OCI-LY3 (cell line): ENCODE measurements at regions not wholly inside any gene's neighbourhood (a gene's known extent, or its start where the extent isn't known, plus 50 kb on each side); places are given as distances from the start of the nearest gene placed in this dataset.

Experiments
- H2AFZ ChIP-seq: fragments of 200-600, 300-600 bp; shearing (Covaris generic); 2 replicates; pipeline ENCODE4 v1.6.0; 2014; ENCODE audit warnings: antibody characterized with exemption, low read depth, low read length
- H3K27ac ChIP-seq: fragments of 200-600, 300-600 bp; sonication (generic); 2 replicates; pipeline ENCODE4 v1.5.1; 2014; ENCODE audit warnings: mild to moderate bottlenecking, low read length, moderate library complexity, mixed read lengths
- H3K27me3 ChIP-seq: fragments of 200-600, 300-600 bp; sonication (generic); 2 replicates; pipeline ENCODE4 v1.6.1; 2014; ENCODE audit warnings: low read depth, low read length, mixed read lengths
- H3K36me3 ChIP-seq: fragments of 200-600, 300-600 bp; sonication (generic); replicated peaks from 2 replicates; pipeline ENCODE3; 2014; ENCODE audit warnings: low read depth, low read length, mixed read lengths
- H3K4me1 ChIP-seq: fragments of 300-600, 200-600 bp; sonication (generic); 2 replicates; pipeline ENCODE4 v1.6.1; 2014; ENCODE audit warnings: low read length, mixed read lengths
- H3K4me2 ChIP-seq: fragments of 200-600, 300-600 bp; sonication (generic); 2 replicates; pipeline ENCODE4 v1.6.1; 2014; ENCODE audit warnings: low read length, mixed read lengths
- H3K4me3 ChIP-seq: fragments of 300-600, 200-600 bp; sonication (generic); 2 replicates; pipeline ENCODE4 v1.5.1; 2014; ENCODE audit warnings: antibody characterized with exemption, mild to moderate bottlenecking, low read length, moderate library complexity
- H3K79me2 ChIP-seq: fragments of 300-600, 200-600 bp; shearing (Covaris generic); 2 replicates; pipeline ENCODE4 v1.6.1; 2014; ENCODE audit warnings: mild to moderate bottlenecking, low read length, mixed read lengths
- H3K9ac ChIP-seq: fragments of 300-600, 200-600 bp; shearing (Covaris generic); 2 replicates; pipeline ENCODE4 v1.6.0; 2014; ENCODE audit warnings: mild to moderate bottlenecking, low read length, moderate library complexity
- H3K9me3 ChIP-seq: fragments of 200-600, 300-600 bp; shearing (Covaris generic); 2 replicates; pipeline ENCODE4 v1.6.1; 2014; ENCODE audit warnings: low read length, mixed read lengths; ENCODE audit not compliant: insufficient read depth
- H4K20me1 ChIP-seq: fragments of 200-600, 300-600 bp; sonication (generic); 2 replicates; pipeline ENCODE4 v1.6.1; 2016; ENCODE audit warnings: low read length, mixed read lengths; ENCODE audit not compliant: insufficient read depth
- CTCF ChIP-seq: fragments of 200-600, 300-600 bp; sonication (generic); IDR thresholded peaks from 2 replicates; pipeline ENCODE4 v1.5.1; 2014; ENCODE audit warnings: antibody characterized with exemption, low read length, low read depth
- EZH2phosphoT487 ChIP-seq: fragments of 200-600 bp; shearing (Covaris generic); IDR thresholded peaks from 2 replicates; pipeline ENCODE4 v1.6.1; 2018; ENCODE audit warnings: antibody characterized with exemption, mixed run types, low read depth

- H3K9me3 ChIP-seq = no peaks in the 10 kb centered on the region
- H3K27ac ChIP-seq = no peak overlapping the region
- H3K4me1 ChIP-seq = no peaks in the 10 kb centered on the region
- H3K4me3 ChIP-seq = no peak overlapping the region
- H3K4me2 ChIP-seq = no peak overlapping the region
- H3K79me2 ChIP-seq = no peaks in the 10 kb centered on the region
- no peaks in the 10 kb centered on the region for H4K20me1 ChIP-seq
- TF ChIP-seq EZH2phosphoT487 = no peak
- no peak for TF ChIP-seq CTCF
- no peak overlapping the region for H2AFZ ChIP-seq
- no peaks in the 10 kb centered on the region for H3K27me3 ChIP-seq
- no peaks in the 10 kb centered on the region for H3K36me3 ChIP-seq
- no peak overlapping the region for H3K9ac ChIP-seq
Measured at GRCh38 chr6:147707524-147707923, 199.0 kb downstream of the SAMD5 start.

- no peak for TF ChIP-seq CTCF
- no peak for TF ChIP-seq EZH2phosphoT487
- no peak overlapping the region for H3K27ac ChIP-seq
- H3K79me2 ChIP-seq = no peaks in the 10 kb centered on the region
- H3K36me3 ChIP-seq = no peaks in the 10 kb centered on the region
- H3K9me3 ChIP-seq = no peaks in the 10 kb centered on the region
- no peak overlapping the region for H2AFZ ChIP-seq
- no peaks in the 10 kb centered on the region for H3K4me1 ChIP-seq
- H3K27me3 ChIP-seq = no peaks in the 10 kb centered on the region
- H3K4me2 ChIP-seq = no peak overlapping the region
- H4K20me1 ChIP-seq = no peaks in the 10 kb centered on the region
- H3K9ac ChIP-seq = no peak overlapping the region
- H3K4me3 ChIP-seq = no peak overlapping the region
Measured at GRCh38 chr6:147708170-147708569, 199.7 kb downstream of the SAMD5 start.

- Histone ChIP-seq H3K27ac (no peak overlapping the region), H3K4me2 (no peak overlapping the region), H3K36me3 (no peaks in the 10 kb centered on the region), H3K4me1 (no peaks in the 10 kb centered on the region), H4K20me1 (no peaks in the 10 kb centered on the region), H3K27me3 (no peaks in the 10 kb centered on the region), H3K9me3 (no peaks in the 10 kb centered on the region), H2AFZ (no peak overlapping the region), H3K4me3 (no peak overlapping the region), H3K79me2 (no peaks in the 10 kb centered on the region), H3K9ac (no peak overlapping the region)
- TF ChIP-seq EZH2phosphoT487 = no peak
- TF ChIP-seq CTCF = no peak
Measured at GRCh38 chr6:147709396-147710272, 201.1 kb downstream of the SAMD5 start.

GRCh38 chr6:147710890-147711289 is 202.4 kb downstream of the SAMD5 start:
- H3K4me2 ChIP-seq = no peak overlapping the region
- H3K27ac ChIP-seq = no peak overlapping the region
- H3K27me3 ChIP-seq = no peaks in the 10 kb centered on the region
- no peak overlapping the region for H3K4me3 ChIP-seq
- no peaks in the 10 kb centered on the region for H3K36me3 ChIP-seq
- H3K9ac ChIP-seq = no peak overlapping the region
- H4K20me1 ChIP-seq = no peaks in the 10 kb centered on the region
- H3K79me2 ChIP-seq = no peaks in the 10 kb centered on the region
- H3K9me3 ChIP-seq = no peaks in the 10 kb centered on the region
- no peaks in the 10 kb centered on the region for H3K4me1 ChIP-seq
- TF ChIP-seq CTCF (no peak), EZH2phosphoT487 (no peak)
- H2AFZ ChIP-seq = no peak overlapping the region
